Panc1 (cell line): ENCODE measurements at regions not wholly inside any gene's neighbourhood (a gene's known extent, or its start where the extent isn't known, plus 50 kb on each side); places are given as distances from the start of the nearest gene placed in this dataset.

Experiments
- ATAC-seq: fragments of 200-7000 bp; cut with Tn5 transposase; 2 replicates; pipeline ENCODE4 v1.9.1; 2020; ENCODE audit warnings: mild to moderate bottlenecking, moderate library complexity
- BruUV-seq: library from RNA; stranded (reverse); fragments of 400-500 nt; replicated peaks from 2 replicates; lab custom pipeline; 2021; lab: Mats Ljungman, UMichigan
- CTCF ChIA-PET: fragments of 300-600 bp; sonication (Branson Sonifier 250); formaldehyde crosslinking; loops from one replicate; lab custom pipeline; 2022; ENCODE audit warnings: antibody characterized with exemption; lab: Charles Lee
- POLR2A ChIA-PET: fragments of 300-600 bp; sonication (Branson Sonifier 250); formaldehyde crosslinking; loops from one replicate; lab custom pipeline; 2022; ENCODE audit warnings: antibody characterized with exemption; lab: Charles Lee
- DNase-seq: peaks from one replicate; pipeline ENCODE4 v3.0.0-alpha.2; 2010; ENCODE audit warnings: low read depth, low spot score
- H3K27ac ChIP-seq: 2 replicates; pipeline ENCODE4 v1.5.1; 2011; ENCODE audit warnings: mild to moderate bottlenecking, low read length, inconsistent platforms
- H3K27me3 ChIP-seq: fragments of 200-500 bp; sonication (Bioruptor generic); 2 replicates; pipeline ENCODE4 v1.6.0; 2014; ENCODE audit warnings: low read length, inconsistent platforms; ENCODE audit not compliant: control insufficient read depth, insufficient read depth
- H3K36me3 ChIP-seq: fragments of 200-500 bp; sonication (Bioruptor generic); 2 replicates; pipeline ENCODE4 v1.5.1; 2014; ENCODE audit warnings: inconsistent platforms, mild to moderate bottlenecking, low read length, moderate library complexity; ENCODE audit not compliant: control insufficient read depth, insufficient read depth
- H3K4me1 ChIP-seq: 2 replicates; pipeline ENCODE4 v1.5.1; 2011; ENCODE audit warnings: inconsistent platforms, mild to moderate bottlenecking, low read length, moderate library complexity; ENCODE audit not compliant: control insufficient read depth, insufficient read depth
- H3K4me3 ChIP-seq, 2 experiments: 2 replicates each; pipeline ENCODE4 v1.5.1; 2011 to 2012; ENCODE audit warnings: low read depth in 2 of 2, low read length in 2 of 2, mild to moderate bottlenecking in 2 of 2, inconsistent platforms in 1 of 2, moderate library complexity in 1 of 2
- H3K9me3 ChIP-seq: fragments of 200-500 bp; sonication (Bioruptor generic); 2 replicates; pipeline ENCODE4 v1.5.1; 2014; ENCODE audit warnings: low read depth, mild to moderate bottlenecking, inconsistent platforms, low read length, moderate library complexity; ENCODE audit not compliant: control insufficient read depth, insufficient read depth
- POLR2AphosphoS5 ChIP-seq: IDR thresholded peaks from 2 replicates; pipeline ENCODE4 v1.6.1; 2012; ENCODE audit warnings: mild to moderate bottlenecking, low read depth, low read length, moderate library complexity
- REST ChIP-seq, 2 experiments: IDR thresholded peaks; 2 replicates each; pipeline ENCODE4 v1.6.1; 2011 to 2012; ENCODE audit warnings: low read depth in 2 of 2, control low read depth in 1 of 2, low read length in 1 of 2, mild to moderate bottlenecking in 1 of 2, moderate library complexity in 1 of 2; ENCODE audit not compliant: insufficient read depth in 1 of 2
- SIN3A ChIP-seq: IDR thresholded peaks from 2 replicates; pipeline ENCODE4 v1.6.1; 2012; ENCODE audit warnings: low read depth, mild to moderate bottlenecking, low read length, moderate library complexity, borderline replicate concordance; ENCODE audit not compliant: insufficient read depth
- TCF7L2 ChIP-seq: IDR thresholded peaks from 2 replicates; pipeline ENCODE4 v1.6.1; 2011; ENCODE audit warnings: mild to moderate bottlenecking, low read depth, low read length, inconsistent platforms
- in situ Hi-C: cut with HindIII; loops from 2 replicates; pipeline ENCODE4 v1.10.0; 2016; ENCODE audit warnings: low sequenced_read_pairs, low pct_unique_long_range_greater_than_20kb
- intact Hi-C: fragments of 100-400 bp; cut with micrococcal nuclease; formaldehyde crosslinking; loops from one replicate; pipeline ENCODE4 v1.10.0; 2022; ENCODE audit not compliant: unreplicated experiment
- TF ChIP-seq, protein P1 (sequence below): fragments of 450-650 bp; IDR thresholded peaks from 2 replicates; pipeline ENCODE4 v1.5.1; 2017; ENCODE audit warnings: mild to moderate bottlenecking

GRCh38 chr18:2360861-2361260 lies 210.4 kb downstream of the METTL4 start:
- Histone ChIP-seq H3K36me3 (no peaks in the 10 kb centered on the region), H3K27ac (no peak overlapping the region), H3K9me3 (no peaks in the 10 kb centered on the region), H3K4me3 (no peak overlapping the region), H3K4me1 (no peaks in the 10 kb centered on the region), H3K27me3 (no peaks in the 10 kb centered on the region)
- no TSS peak for BruUV-seq
- in situ Hi-C loops (no loop called here), intact Hi-C loops (no loop called here)
- ATAC-seq (no peak), DNase-seq (no peak)
- ChIA-PET POLR2A (no interaction called here), CTCF (no interaction called here)
- TF ChIP-seq POLR2AphosphoS5 (no peak), REST (IDR thresholded peaks at IDR 0.05; ENCODE audit: insufficient read depth in 1 of 2, low read depth in 2 of 2, low read length in 1 of 2) (no peak), TCF7L2 (no peak), SIN3A (no peak)
- TF ChIP-seq, protein P1, sequence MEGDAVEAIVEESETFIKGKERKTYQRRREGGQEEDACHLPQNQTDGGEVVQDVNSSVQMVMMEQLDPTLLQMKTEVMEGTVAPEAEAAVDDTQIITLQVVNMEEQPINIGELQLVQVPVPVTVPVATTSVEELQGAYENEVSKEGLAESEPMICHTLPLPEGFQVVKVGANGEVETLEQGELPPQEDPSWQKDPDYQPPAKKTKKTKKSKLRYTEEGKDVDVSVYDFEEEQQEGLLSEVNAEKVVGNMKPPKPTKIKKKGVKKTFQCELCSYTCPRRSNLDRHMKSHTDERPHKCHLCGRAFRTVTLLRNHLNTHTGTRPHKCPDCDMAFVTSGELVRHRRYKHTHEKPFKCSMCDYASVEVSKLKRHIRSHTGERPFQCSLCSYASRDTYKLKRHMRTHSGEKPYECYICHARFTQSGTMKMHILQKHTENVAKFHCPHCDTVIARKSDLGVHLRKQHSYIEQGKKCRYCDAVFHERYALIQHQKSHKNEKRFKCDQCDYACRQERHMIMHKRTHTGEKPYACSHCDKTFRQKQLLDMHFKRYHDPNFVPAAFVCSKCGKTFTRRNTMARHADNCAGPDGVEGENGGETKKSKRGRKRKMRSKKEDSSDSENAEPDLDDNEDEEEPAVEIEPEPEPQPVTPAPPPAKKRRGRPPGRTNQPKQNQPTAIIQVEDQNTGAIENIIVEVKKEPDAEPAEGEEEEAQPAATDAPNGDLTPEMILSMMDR = no peak

DNA sequence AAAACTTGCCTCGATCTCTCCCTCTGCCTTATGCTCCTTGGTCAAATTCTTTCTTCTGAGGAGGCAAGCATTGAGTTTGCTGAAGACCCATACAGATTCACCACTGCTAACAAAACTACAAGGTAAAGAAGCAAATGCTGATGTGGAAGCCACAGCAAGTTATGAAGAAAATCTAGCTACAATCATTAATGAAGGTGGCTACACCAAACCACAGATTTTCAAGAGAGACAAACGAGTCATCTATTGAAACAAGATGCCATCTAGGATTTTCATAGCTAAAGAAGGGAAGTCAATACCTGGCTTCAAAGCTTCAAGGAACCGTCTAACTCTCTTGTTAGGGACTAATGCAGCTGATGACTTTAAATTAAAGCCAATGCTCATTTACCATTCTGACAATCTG lies 203.2 kb downstream of the METTL4 start:
- H3K4me3 ChIP-seq = no peak overlapping the region
- H3K36me3 ChIP-seq = no peaks in the 10 kb centered on the region
- POLR2A ChIA-PET = no interaction called here
- no TSS peak for BruUV-seq
- in situ Hi-C loops = no loop called here
- intact Hi-C loops = no loop called here
- no peak overlapping the region for H3K27ac ChIP-seq
- TF ChIP-seq REST (IDR thresholded peaks at IDR 0.05; ENCODE audit: insufficient read depth in 1 of 2, low read depth in 2 of 2, low read length in 1 of 2) (no peak), POLR2AphosphoS5 (no peak)
- TF ChIP-seq, protein P1 = no peak
- no peaks in the 10 kb centered on the region for H3K27me3 ChIP-seq
- DNase-seq = no peak
- no peaks in the 10 kb centered on the region for H3K9me3 ChIP-seq
- no peak for ATAC-seq
- CTCF ChIA-PET = no interaction called here
- no peaks in the 10 kb centered on the region for H3K4me1 ChIP-seq
